RWPE1 (cell line): ENCODE measurements at regions not wholly inside any gene's neighbourhood (a gene's known extent, or its start where the extent isn't known, plus 50 kb on each side); places are given as distances from the start of the nearest gene placed in this dataset.
"Not testable (repeated sequence)": the region's sequence is repeated elsewhere in the genome, so short reads cannot be mapped to it uniquely, and the experiment has no call there.

ENCODE experiments used
- CTCF ChIA-PET: fragments of 350-600 bp; sonication (Branson Sonifier 250); formaldehyde crosslinking; extraction: SDS; loops from one replicate; lab custom pipeline; 2021; lab: Yijun Ruan, JAX
- POLR2A ChIA-PET: fragments of 400-600 bp; formaldehyde crosslinking; extraction: SDS; loops from one replicate; lab custom pipeline; 2020; ENCODE audit warnings: antibody characterized with exemption; ENCODE audit not compliant: low non-redundant PET; lab: Yijun Ruan, JAX
- DNase-seq: peaks from one replicate; pipeline ENCODE4 v3.0.0; 2012; ENCODE audit warnings: low spot score
- H3K27ac ChIP-seq: fragments of 450-650 bp; 2 replicates; pipeline ENCODE4 v1.5.1; 2017
- TF ChIP-seq, protein P1 (sequence below): fragments of 450-650 bp; conservative IDR thresholded peaks from 2 replicates; pipeline ENCODE4 v1.5.1; 2017; ENCODE audit warnings: low read depth, mild to moderate bottlenecking

DNA sequence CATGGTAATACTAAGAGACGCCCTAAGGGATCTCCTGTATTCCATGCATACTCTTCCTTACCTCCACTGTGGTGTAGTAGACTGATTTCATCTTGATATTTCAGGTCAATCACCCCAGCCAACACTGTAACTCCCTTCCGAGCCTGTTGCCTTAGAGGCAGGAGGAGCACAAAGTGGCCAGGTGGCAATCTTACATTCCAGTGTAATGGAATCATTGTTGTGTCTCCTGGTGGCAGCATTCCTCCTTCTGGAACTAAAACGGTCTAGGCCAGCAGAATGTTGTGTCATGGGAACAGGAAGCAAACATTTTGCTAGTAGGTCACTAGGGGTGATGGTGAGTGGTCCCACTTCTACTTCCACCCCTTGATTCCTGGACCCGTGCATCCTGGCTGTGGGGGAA is 405.7 kb upstream of the SLC10A2 start:
- TF ChIP-seq, protein P1, sequence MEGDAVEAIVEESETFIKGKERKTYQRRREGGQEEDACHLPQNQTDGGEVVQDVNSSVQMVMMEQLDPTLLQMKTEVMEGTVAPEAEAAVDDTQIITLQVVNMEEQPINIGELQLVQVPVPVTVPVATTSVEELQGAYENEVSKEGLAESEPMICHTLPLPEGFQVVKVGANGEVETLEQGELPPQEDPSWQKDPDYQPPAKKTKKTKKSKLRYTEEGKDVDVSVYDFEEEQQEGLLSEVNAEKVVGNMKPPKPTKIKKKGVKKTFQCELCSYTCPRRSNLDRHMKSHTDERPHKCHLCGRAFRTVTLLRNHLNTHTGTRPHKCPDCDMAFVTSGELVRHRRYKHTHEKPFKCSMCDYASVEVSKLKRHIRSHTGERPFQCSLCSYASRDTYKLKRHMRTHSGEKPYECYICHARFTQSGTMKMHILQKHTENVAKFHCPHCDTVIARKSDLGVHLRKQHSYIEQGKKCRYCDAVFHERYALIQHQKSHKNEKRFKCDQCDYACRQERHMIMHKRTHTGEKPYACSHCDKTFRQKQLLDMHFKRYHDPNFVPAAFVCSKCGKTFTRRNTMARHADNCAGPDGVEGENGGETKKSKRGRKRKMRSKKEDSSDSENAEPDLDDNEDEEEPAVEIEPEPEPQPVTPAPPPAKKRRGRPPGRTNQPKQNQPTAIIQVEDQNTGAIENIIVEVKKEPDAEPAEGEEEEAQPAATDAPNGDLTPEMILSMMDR: no peak
- no peak for DNase-seq
- H3K27ac ChIP-seq: no peak overlapping the region
- ChIA-PET CTCF (no interaction called here), POLR2A (no interaction called here)

DNA sequence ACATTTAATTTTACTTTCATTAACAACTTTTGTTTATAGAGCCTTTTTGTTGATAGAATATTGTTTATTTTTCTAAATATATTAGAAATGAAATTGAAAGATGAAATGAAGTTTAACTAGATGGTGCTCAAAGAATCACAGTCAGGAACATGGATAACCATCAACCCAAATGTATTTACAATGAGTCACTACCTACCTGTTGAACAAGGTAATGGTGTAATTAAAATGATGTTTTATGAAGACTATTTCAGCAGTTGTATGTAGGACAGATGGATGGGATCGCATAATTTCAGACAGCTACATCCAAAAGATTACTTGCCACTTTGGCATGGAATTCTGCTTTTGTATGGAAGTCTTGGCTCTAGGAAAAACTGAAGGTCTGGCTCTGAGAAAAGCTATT is 403.6 kb upstream of the SLC10A2 start:
- TF ChIP-seq, protein P1: no peak
- DNase-seq: no peak
- POLR2A ChIA-PET: no interaction called here
- H3K27ac ChIP-seq: no peak overlapping the region
- CTCF ChIA-PET: no interaction called here

DNA sequence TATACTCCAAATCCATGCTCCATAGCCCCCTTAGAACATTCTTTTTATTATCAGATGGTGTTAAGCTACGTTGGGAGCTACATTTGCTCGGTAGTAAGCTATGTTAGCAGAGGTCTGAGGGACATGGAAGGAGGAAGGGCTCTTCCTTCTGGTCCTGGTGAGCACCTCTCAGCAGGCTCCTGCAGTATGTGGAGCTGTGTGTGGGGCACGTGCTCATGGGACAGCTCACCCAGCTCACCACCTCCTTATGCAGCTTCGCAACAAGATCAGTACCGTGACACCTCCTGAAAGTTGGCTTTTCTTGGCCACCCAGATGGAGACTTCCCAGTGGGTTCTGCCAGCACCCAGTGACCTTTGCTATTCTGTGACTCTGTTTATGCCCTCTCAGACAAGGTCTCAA is 400.5 kb upstream of the SLC10A2 start:
- H3K27ac ChIP-seq: no peak overlapping the region
- DNase-seq: no peak
- TF ChIP-seq, protein P1: no peak
- CTCF ChIA-PET: no interaction called here
- POLR2A ChIA-PET: no interaction called here

DNA sequence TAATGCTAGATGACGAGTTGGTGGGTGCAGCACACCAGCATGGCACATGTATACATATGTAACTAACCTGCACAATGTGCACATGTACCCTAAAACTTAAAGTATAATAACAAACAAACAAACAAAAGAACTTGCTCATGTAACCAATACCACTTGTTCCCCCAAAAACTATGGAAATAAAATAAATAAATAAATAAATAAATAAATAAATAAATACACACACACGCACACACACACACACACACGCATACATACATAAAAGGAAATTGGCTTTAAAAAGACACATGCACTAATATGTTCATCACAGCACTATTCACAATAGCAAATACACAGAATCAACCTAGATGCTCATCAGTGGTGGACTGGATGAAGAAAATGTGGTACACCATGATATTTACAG is 394.0 kb upstream of the SLC10A2 start:
- CTCF ChIA-PET, DNase-seq, H3K27ac ChIP-seq, POLR2A ChIA-PET: not testable (repeated sequence)

DNA sequence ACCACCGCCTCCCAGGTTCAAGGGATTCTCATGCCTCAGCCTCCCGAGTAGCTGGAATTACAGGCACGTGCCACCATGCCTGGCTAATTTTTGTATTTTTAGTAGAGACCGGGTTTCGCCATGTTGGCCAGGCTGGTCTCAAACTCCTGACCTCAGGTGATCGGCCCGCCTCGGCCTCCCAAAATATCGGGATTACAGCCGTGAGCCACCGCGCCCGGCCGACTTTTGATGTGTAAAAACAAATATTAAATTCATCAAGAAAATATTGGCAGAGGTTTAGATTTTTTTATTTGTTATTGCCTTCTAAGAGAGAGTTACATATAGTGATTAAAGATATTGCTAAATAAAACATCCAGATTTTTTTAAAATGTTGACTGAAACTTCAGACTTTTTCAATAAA is 390.8 kb upstream of the SLC10A2 start:
- CTCF ChIA-PET: not testable (repeated sequence)

DNA sequence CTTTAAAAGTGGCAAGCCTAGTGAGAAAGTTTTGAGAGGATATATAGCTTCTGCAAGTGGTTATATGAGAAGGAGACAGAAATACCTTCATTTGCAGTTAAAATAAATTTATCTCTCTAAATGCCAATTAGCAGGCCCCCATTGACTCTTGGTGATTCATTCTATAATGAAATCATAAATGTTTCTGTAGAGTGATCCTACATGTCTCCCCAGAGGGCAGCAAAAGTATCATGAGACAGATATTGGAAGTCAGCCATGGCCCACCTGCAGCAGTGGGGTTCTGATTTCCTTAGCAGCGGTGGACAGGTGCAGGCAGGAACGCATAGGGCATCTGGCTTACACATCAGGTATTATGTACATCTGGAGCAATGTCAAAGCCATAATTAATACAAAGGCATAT is 385.4 kb upstream of the SLC10A2 start:
- CTCF ChIA-PET: no interaction called here
- no peak for DNase-seq
- TF ChIP-seq, protein P1: no peak
- H3K27ac ChIP-seq: no peak overlapping the region
- POLR2A ChIA-PET: no interaction called here

More for the DNA sequence above, 390.8 kb upstream of the SLC10A2 start:
- DNase-seq, POLR2A ChIA-PET, H3K27ac ChIP-seq: not testable (repeated sequence)

DNA sequence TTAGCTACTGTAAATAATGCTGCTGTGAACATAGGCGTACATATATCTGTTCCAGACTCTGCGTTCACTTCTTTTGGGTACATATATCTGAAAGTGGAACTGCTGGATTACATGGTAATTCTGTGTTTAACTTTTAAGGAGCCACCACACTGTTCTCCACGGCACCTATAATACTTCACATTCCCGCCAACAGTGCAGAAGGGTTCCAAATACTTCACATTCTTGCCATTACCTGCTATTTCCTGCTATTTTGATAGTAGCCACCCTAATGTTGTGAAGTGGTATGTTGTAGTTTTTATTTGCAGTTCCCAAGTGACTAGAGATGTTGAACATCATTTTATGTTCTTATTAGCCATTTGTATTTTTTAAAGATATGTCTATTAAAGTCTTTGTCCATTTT is 377.4 kb upstream of the SLC10A2 start:
- ChIA-PET POLR2A (no interaction called here), CTCF (no interaction called here)
- TF ChIP-seq, protein P1: no peak
- H3K27ac ChIP-seq: no peak overlapping the region
- DNase-seq: no peak

DNA sequence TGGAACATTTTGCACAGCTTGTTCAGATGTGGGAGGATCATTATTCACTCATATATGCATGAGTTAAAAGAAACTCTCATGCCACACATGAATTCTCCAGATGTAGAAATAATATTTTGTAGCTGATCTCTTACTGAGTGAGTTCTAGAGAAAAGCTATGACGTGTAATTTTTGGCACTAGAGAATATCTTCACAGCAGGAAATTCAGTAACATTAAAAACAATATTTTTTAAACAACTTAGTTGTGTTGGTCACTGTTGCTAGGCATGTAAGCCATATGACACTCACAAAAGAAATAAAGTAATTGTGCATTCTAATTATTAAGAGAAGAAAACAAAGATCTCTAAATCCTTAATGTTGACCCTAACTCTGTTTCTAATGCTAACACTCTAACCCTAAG is 371.4 kb upstream of the SLC10A2 start:
- H3K27ac ChIP-seq: no peak overlapping the region
- TF ChIP-seq, protein P1: no peak
- ChIA-PET CTCF (no interaction called here), POLR2A (no interaction called here)
- no peak for DNase-seq
